DND-41 (cell line): ENCODE measurements at regions not wholly inside any gene's neighbourhood (a gene's known extent, or its start where the extent isn't known, plus 50 kb on each side); places are given as distances from the start of the nearest gene placed in this dataset.
A peak's percentile ranks its signal among the peaks of the same experiment; 100 is the strongest.

Experiments
- ATAC-seq: fragments of 200-7000 bp; cut with Tn5 transposase; 3 replicates; pipeline ENCODE4 v1.9.1; 2021; ENCODE audit warnings: low read depth; ENCODE audit not compliant: insufficient read depth
- DNase-seq: peaks from one replicate; pipeline ENCODE4 v3.0.0-alpha.2; 2020
- H2AFZ ChIP-seq: 2 replicates; pipeline ENCODE4 v1.6.0; 2012; ENCODE audit warnings: low read depth, low read length
- H3K27ac ChIP-seq: 2 replicates; pipeline ENCODE4 v1.5.1; 2012; ENCODE audit warnings: low read length, inconsistent platforms
- H3K27me3 ChIP-seq: fragments of 200-600 bp; sonication (generic); 2 replicates; pipeline ENCODE4 v1.6.0; 2012; ENCODE audit warnings: low read length, mild to moderate bottlenecking, inconsistent platforms; ENCODE audit not compliant: insufficient read depth, poor library complexity
- H3K36me3 ChIP-seq: 2 replicates; pipeline ENCODE4 v1.5.1; 2012; ENCODE audit warnings: low read length, inconsistent platforms; ENCODE audit not compliant: insufficient read depth
- H3K4me1 ChIP-seq: 2 replicates; pipeline ENCODE4 v1.5.1; 2012; ENCODE audit warnings: mild to moderate bottlenecking, low read length; ENCODE audit not compliant: insufficient read depth
- H3K4me2 ChIP-seq: 2 replicates; pipeline ENCODE4 v1.6.0; 2012; ENCODE audit warnings: mild to moderate bottlenecking, moderate library complexity, low read length, inconsistent platforms; ENCODE audit not compliant: insufficient read depth
- H3K4me3 ChIP-seq, 2 experiments: fragments of 200-600 bp in 1 of 2; shearing (Covaris generic) in 1 of 2; 2 replicates each; pipeline ENCODE4 v1.5.1; 2012 to 2016; ENCODE audit warnings: inconsistent platforms in 2 of 2, low read length in 2 of 2, mild to moderate bottlenecking in 2 of 2, low read depth in 1 of 2, moderate library complexity in 1 of 2
- H3K79me2 ChIP-seq: 2 replicates; pipeline ENCODE4 v1.6.0; 2012; ENCODE audit warnings: low read length, inconsistent platforms; ENCODE audit not compliant: insufficient read depth
- H3K9ac ChIP-seq: 2 replicates; pipeline ENCODE4 v1.6.0; 2012; ENCODE audit warnings: low read depth, mild to moderate bottlenecking, inconsistent platforms, low read length, moderate library complexity
- H3K9me3 ChIP-seq: 2 replicates; pipeline ENCODE4 v1.5.1; 2012; ENCODE audit warnings: low read length, moderate library complexity, mild to moderate bottlenecking, inconsistent platforms; ENCODE audit not compliant: insufficient read depth, severe bottlenecking
- H4K20me1 ChIP-seq: 2 replicates; pipeline ENCODE4 v1.6.0; 2012; ENCODE audit warnings: low read length; ENCODE audit not compliant: insufficient read depth
- EZH2 ChIP-seq: IDR thresholded peaks from 3 replicates; pipeline ENCODE4 v1.6.1; 2012; ENCODE audit warnings: borderline replicate concordance, low read depth, mild to moderate bottlenecking, moderate library complexity, low read length, inconsistent platforms; ENCODE audit not compliant: severe bottlenecking
- TF ChIP-seq, protein P1 (sequence below): IDR thresholded peaks from 2 replicates; pipeline ENCODE4 v1.5.1; 2012; ENCODE audit warnings: borderline replicate concordance, low read length, moderate library complexity, mild to moderate bottlenecking; ENCODE audit not compliant: poor library complexity, severe bottlenecking; ENCODE audit errors: extremely low read depth

DNA sequence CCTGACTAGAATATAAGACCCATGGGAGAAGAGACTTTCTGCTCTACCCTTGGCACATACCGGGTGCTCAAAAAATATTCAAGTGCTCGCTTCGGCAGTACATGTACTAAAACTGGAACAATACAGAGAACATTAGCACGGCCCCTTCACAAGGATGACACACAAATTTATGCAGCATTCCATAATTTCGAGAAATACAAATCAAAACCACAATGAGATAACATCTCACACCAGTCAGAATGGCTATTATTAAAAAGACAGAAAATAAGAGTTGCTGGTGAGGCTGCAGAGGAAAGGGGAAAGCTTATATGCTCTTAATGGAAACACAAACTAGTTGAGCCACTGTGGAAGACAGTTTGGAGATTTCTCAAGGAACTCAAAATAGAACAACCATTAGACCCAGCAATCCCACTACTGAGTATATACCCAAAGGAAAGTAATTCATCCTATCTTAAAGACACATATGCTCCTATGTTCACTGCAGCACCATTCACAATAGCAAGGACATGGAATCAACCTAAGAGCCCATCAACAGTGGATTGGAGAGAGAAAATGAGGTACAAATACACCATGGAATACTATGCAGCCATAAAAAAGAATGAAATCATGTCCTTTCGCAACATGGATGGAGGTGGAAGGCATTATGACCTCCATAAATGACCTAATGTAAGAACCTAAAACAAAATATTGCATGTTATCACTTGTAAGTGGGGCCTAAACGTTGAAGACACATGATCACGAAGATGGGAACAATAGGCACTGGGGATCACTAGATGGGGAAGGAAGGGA lies 71.6 kb upstream of the CYP1B1 start:
- no peak overlapping the region for H3K27ac ChIP-seq

DNA sequence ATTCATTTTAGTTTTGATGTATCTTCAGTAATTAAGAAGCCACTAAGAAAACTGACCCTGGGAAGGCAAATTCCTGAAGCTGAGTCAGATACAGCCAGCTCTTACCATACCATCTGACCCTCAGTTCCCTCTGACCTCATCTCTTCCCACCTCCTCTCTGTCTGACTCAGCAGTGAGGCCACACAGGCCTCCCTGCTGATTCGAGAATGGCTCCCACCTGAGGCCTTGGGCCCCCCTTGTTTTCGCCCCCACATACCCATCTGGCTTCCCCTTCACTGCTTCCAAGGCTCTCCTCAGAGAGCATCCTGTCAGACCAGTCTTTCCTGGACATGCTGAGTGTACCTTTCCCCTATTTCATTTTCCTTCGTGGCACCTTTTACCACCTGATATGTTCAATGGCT lies 71.0 kb upstream of the CYP1B1 start:
- Histone ChIP-seq H3K9me3 (no peaks in the 10 kb centered on the region), H3K79me2 (no peaks in the 10 kb centered on the region), H3K4me3 (no peak overlapping the region), H3K27ac (no peak overlapping the region), H3K4me1 (no peaks in the 10 kb centered on the region), H3K36me3 (no peaks in the 10 kb centered on the region), H3K9ac (no peak overlapping the region), H3K4me2 (no peak overlapping the region), H4K20me1 (no peaks in the 10 kb centered on the region), H2AFZ (no peak overlapping the region), H3K27me3 (peaks cover 2% of the 10 kb centered on the region)
- no peak for ATAC-seq
- no peak for DNase-seq
- TF ChIP-seq EZH2 = no peak
- TF ChIP-seq, protein P1, sequence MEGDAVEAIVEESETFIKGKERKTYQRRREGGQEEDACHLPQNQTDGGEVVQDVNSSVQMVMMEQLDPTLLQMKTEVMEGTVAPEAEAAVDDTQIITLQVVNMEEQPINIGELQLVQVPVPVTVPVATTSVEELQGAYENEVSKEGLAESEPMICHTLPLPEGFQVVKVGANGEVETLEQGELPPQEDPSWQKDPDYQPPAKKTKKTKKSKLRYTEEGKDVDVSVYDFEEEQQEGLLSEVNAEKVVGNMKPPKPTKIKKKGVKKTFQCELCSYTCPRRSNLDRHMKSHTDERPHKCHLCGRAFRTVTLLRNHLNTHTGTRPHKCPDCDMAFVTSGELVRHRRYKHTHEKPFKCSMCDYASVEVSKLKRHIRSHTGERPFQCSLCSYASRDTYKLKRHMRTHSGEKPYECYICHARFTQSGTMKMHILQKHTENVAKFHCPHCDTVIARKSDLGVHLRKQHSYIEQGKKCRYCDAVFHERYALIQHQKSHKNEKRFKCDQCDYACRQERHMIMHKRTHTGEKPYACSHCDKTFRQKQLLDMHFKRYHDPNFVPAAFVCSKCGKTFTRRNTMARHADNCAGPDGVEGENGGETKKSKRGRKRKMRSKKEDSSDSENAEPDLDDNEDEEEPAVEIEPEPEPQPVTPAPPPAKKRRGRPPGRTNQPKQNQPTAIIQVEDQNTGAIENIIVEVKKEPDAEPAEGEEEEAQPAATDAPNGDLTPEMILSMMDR = no peak

More for the DNA sequence above, 71.6 kb upstream of the CYP1B1 start:
- ATAC-seq (no peak), DNase-seq (no peak)
- Histone ChIP-seq H3K4me1 (no peaks in the 10 kb centered on the region), H3K9ac (no peak overlapping the region), H3K4me3 (no peak overlapping the region), H3K36me3 (no peaks in the 10 kb centered on the region), H3K79me2 (no peaks in the 10 kb centered on the region), H3K9me3 (no peaks in the 10 kb centered on the region), H3K27me3 (no peaks in the 10 kb centered on the region), H3K4me2 (no peak overlapping the region), H2AFZ (no peak overlapping the region), H4K20me1 (no peaks in the 10 kb centered on the region)
- TF ChIP-seq, protein P1 = no peak
- no peak for TF ChIP-seq EZH2

DNA sequence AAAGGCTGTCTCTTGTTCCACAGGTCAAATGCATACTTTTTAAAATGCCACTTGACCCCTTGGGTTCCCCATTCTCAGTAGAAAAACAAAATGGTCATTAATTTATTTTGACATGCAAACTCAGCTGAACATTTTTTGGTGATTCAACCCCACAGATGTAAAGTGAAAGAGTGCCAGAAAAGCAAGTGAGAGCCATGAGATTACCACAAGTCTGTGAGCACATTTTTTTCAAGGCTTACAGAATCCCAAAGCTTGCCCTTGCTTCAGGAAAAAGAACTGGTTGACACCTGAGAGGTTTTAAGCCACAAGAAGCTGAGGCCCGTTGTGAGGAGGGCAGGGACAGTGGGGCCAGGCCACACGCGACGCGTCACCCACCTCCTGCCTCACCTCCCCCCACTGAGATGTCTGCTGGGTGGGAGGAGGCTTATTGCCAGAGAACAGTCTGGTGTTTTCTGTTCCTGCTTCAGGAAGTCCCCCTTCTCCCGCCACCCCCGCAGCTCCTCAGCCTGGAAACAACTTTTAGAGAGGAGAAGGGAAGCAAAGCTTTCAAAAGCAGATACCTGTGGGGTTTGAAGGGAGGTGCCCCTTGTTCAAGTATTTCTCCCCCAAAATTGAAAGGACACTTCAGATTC lies 70.4 kb upstream of the CYP1B1 start:
- H3K4me3 ChIP-seq = no peak overlapping the region
- ATAC-seq (no peak), DNase-seq (peak; percentile 5)
- H3K9me3 ChIP-seq = no peaks in the 10 kb centered on the region
- H4K20me1 ChIP-seq = no peaks in the 10 kb centered on the region
- no peaks in the 10 kb centered on the region for H3K79me2 ChIP-seq
- no peaks in the 10 kb centered on the region for H3K4me1 ChIP-seq
- TF ChIP-seq, protein P1 = no peak
- TF ChIP-seq EZH2 = no peak
- H3K36me3 ChIP-seq = no peaks in the 10 kb centered on the region
- H3K27ac ChIP-seq = no peak overlapping the region
- H3K9ac ChIP-seq = no peak overlapping the region
- H2AFZ ChIP-seq = no peak overlapping the region
- H3K27me3 ChIP-seq = peaks cover 3% of the 10 kb centered on the region
- no peak overlapping the region for H3K4me2 ChIP-seq
